Heart right ventricle (tissue), 16 donors: ENCODE measurements at regions not wholly inside any gene's neighbourhood (a gene's known extent, or its start where the extent isn't known, plus 50 kb on each side); places are given as distances from the start of the nearest gene placed in this dataset.

ENCODE experiments used
- ATAC-seq, 8 donors: fragments of 200-7000 bp; cut with Tn5 transposase; one replicate each; pipeline ENCODE4 v1.9.1; 2020; ENCODE audit warnings: mild to moderate bottlenecking in 8 of 8, moderate library complexity in 8 of 8, moderate number of reproducible peaks in 1 of 8
- DNase-seq, 2 donors: peaks; one replicate each; pipeline ENCODE4 v3.0.0-alpha.2; 2020
- H3K27ac ChIP-seq, 10 donors: fragments of 200-600 bp; sonication (generic) in 2 of 10; one replicate each; pipeline versions ENCODE4 v1.5.0 to v1.8.0; 2020 to 2022; ENCODE audit warnings: mild to moderate bottlenecking in 3 of 10
- H3K27me3 ChIP-seq, 7 donors: fragments of 200-600 bp; one replicate each; pipeline ENCODE4 v1.8.0; 2021 to 2022; ENCODE audit warnings: mild to moderate bottlenecking in 2 of 7
- H3K36me3 ChIP-seq, 9 donors: fragments of 200-600 bp; sonication (generic) in 1 of 9; one replicate each; pipeline versions ENCODE4 v1.5.0 to v1.8.0; 2020 to 2022; ENCODE audit warnings: mild to moderate bottlenecking in 2 of 9
- H3K4me1 ChIP-seq, 9 donors: fragments of 200-600 bp; sonication (generic) in 1 of 9; one replicate each; pipeline versions ENCODE4 v1.5.0 to v1.8.0; 2020 to 2022; ENCODE audit warnings: mild to moderate bottlenecking in 4 of 9
- H3K4me3 ChIP-seq, 10 donors: fragments of 200-600 bp; sonication (generic) in 2 of 10; one replicate each; pipeline versions ENCODE4 v1.5.0 to v1.8.0; 2020 to 2022; ENCODE audit warnings: mild to moderate bottlenecking in 7 of 10, moderate library complexity in 2 of 10
- H3K9me3 ChIP-seq, 11 donors: fragments of 200-600 bp in 10 of 11; sonication (generic) in 2 of 11; one replicate each; pipeline versions ENCODE4 v1.5.0 to v1.8.0; 2013 to 2022; ENCODE audit warnings: mild to moderate bottlenecking in 2 of 11, control low read depth in 1 of 11, moderate library complexity in 1 of 11
- CTCF ChIP-seq, 9 donors: fragments of 200-600 bp; sonication (generic) in 2 of 9; IDR thresholded peaks; one replicate each; pipeline versions ENCODE4 v1.5.0 to v1.8.0; 2021 to 2022; ENCODE audit warnings: antibody characterized with exemption in 9 of 9, mild to moderate bottlenecking in 5 of 9, moderate library complexity in 1 of 9
- WGBS, 2 donors: extraction: QIAGEN DNeasy Blood & Tissue Kit; methylation state at CpG; one replicate each; pipeline ENCODE4 v1.1.7; 2013; ENCODE audit warnings: inconsistent platforms in 1 of 2; 5-methylcytosine and 5-hydroxymethylcytosine counted together
- intact Hi-C, 10 donors: fragments of 100-400 bp; cut with DNase I; formaldehyde crosslinking; loops; one replicate each; pipeline versions ENCODE4 v1.11.1 to v1.14.2; 2022
- donor health status: Arrhythmogenic right ventricular cardiomyopathy.
- donor health status: ischemic (EF 13 %, LVEDD 7.1; RV severe dilation, severe dysfunction).
- donor health status: healthy with polysubstance abuse.
- donor health status: DM: no; HTN: yes; CAD: no.
- donor health status: DM: no; HTN: no; CAD: no.
- donor health status: ischemic (EF 25% LVEDD 6.9; RV normal size, moderate dysfunction).
- donor health status: ischemic (EF 25% LVEDD 5.7; RV mildly dilated, moderate dysfunction).
- donor health status: healthy.
- donor health status: DM: yes; HTN: yes; CAD: no.
- donor health status: Ischemic cardiomyopathy.
- donor health status: ischemic (EF 35%, LVEDD 5.7; RV mildly dilated, moderate dysfunction).
- donor health status: nonischemic (EF 11% LVEDD 7.7; RV severe dilation, severe dysfunction).
- donor health status: DM: yes; HTN: yes; CAD: no.
- donor health status: PGD.
- donor health status: ischemic (EF 29% LVEDD 5.4; RV normal size, mild dysfunction).
- donor health status: nonischemic (EF 23%, LVEDD 6.1; RV moderate dilation, normal function).

GRCh38 chr6:67818322-67818721, 816.8 kb upstream of the ADGRB3 start:
- no peak for TF ChIP-seq CTCF (IDR thresholded peaks at IDR 0.05)
- Histone ChIP-seq H3K36me3 (no peaks in the 10 kb centered on the region), H3K4me1 (no peaks in the 10 kb centered on the region), H3K4me3 (no peak overlapping the region), H3K27me3 (no peaks in the 10 kb centered on the region), H3K9me3 (peaks cover 0 to 62% (median 9%) of the 10 kb centered on the region in 11 donors), H3K27ac (no peak overlapping the region)
- intact Hi-C loops, result no loop called here
- DNase-seq, result no peak
- 69 to 83% methylated on average over 2 of the region's 2 CpGs for WGBS, 2 donors
- ATAC-seq, result no peak

GRCh38 chr6:67815623-67816022, 819.5 kb upstream of the ADGRB3 start:
- no peak for TF ChIP-seq CTCF (IDR thresholded peaks at IDR 0.05)
- WGBS, 2 donors, result 52 to 59% methylated on average over 2 of the region's 2 CpGs
- Histone ChIP-seq H3K4me1 (no peaks in the 10 kb centered on the region), H3K4me3 (no peak overlapping the region), H3K9me3 (peaks cover 0 to 62% (median 24%) of the 10 kb centered on the region in 11 donors), H3K27ac (no peak overlapping the region), H3K27me3 (no peaks in the 10 kb centered on the region), H3K36me3 (no peaks in the 10 kb centered on the region)
- intact Hi-C loops, result no loop called here
- ATAC-seq (no peak), DNase-seq (no peak)

- no peak overlapping the region for H3K27ac ChIP-seq
- no peak for DNase-seq
- no peaks in the 10 kb centered on the region for H3K4me1 ChIP-seq
- no peaks in the 10 kb centered on the region for H3K36me3 ChIP-seq
- WGBS, 2 donors, result 85 to 91% methylated on average over 3 of the region's 3 CpGs
- ATAC-seq, result no peak
- no peaks in the 10 kb centered on the region for H3K27me3 ChIP-seq
- no peak for TF ChIP-seq CTCF (IDR thresholded peaks at IDR 0.05)
- H3K4me3 ChIP-seq, result no peak overlapping the region
- intact Hi-C loops, result no loop called here
- H3K9me3 ChIP-seq, result peaks cover 0 to 60% (median 27%) of the 10 kb centered on the region in 11 donors
Measured at GRCh38 chr6:67814262-67814661, 820.8 kb upstream of the ADGRB3 start.

- H3K27ac ChIP-seq, result no peak overlapping the region
- DNase-seq (no peak), ATAC-seq (no peak)
- TF ChIP-seq CTCF (IDR thresholded peaks at IDR 0.05), result no peak
- no peaks in the 10 kb centered on the region for H3K36me3 ChIP-seq
- H3K27me3 ChIP-seq, result no peaks in the 10 kb centered on the region
- peaks cover 0 to 60% (median 27%) of the 10 kb centered on the region in 11 donors for H3K9me3 ChIP-seq
- H3K4me1 ChIP-seq, result no peaks in the 10 kb centered on the region
- intact Hi-C loops, result no loop called here
- H3K4me3 ChIP-seq, result no peak overlapping the region
- WGBS, 2 donors, result 90 to 97% methylated on average over 1 of the region's 1 CpG
Measured at GRCh38 chr6:67812693-67813092, 822.4 kb upstream of the ADGRB3 start.
